Neural cell (in vitro differentiated cells): ENCODE measurements at regions not wholly inside any gene's neighbourhood (a gene's known extent, or its start where the extent isn't known, plus 50 kb on each side); places are given as distances from the start of the nearest gene placed in this dataset.

Source experiments
- MXI1 ChIP-seq: fragments of 450-650 bp; conservative IDR thresholded peaks from 2 replicates; pipeline ENCODE4 v1.6.1; 2014; ENCODE audit warnings: antibody characterized with exemption, mild to moderate bottlenecking; ENCODE audit not compliant: poor library complexity, severe bottlenecking
- POLR2AphosphoS5 ChIP-seq: IDR thresholded peaks from 2 replicates; pipeline ENCODE4 v1.6.1; 2012
- RAD21 ChIP-seq: fragments of 450-650 bp; conservative IDR thresholded peaks from 2 replicates; pipeline ENCODE4 v1.6.1; 2014; ENCODE audit warnings: antibody characterized with exemption, mild to moderate bottlenecking, moderate library complexity
- TF ChIP-seq, protein P1 (sequence below): fragments of 450-650 bp; IDR thresholded peaks from 2 replicates; pipeline ENCODE4 v1.5.1; 2014; ENCODE audit warnings: antibody characterized with exemption, mild to moderate bottlenecking, moderate library complexity; ENCODE audit not compliant: poor library complexity, severe bottlenecking

DNA sequence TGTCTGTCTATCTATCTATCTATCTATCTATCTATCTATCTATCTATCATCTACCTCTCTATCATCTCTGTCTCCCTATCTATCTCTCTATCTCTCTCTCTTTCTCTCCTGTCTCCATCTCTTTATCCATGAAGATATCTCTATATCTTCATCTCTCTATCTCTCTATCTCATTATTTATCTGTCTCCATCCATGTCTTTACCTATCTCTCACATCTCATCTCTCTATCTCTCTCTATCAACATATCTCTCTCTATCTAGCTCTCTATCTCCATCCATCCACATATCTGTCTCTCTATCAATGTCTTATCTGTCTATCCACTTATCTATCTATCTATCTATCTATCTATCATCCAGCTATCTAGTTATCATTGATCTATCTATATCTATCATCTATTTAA, 292.1 kb upstream of the IRX2 start:
- TF ChIP-seq, protein P1, sequence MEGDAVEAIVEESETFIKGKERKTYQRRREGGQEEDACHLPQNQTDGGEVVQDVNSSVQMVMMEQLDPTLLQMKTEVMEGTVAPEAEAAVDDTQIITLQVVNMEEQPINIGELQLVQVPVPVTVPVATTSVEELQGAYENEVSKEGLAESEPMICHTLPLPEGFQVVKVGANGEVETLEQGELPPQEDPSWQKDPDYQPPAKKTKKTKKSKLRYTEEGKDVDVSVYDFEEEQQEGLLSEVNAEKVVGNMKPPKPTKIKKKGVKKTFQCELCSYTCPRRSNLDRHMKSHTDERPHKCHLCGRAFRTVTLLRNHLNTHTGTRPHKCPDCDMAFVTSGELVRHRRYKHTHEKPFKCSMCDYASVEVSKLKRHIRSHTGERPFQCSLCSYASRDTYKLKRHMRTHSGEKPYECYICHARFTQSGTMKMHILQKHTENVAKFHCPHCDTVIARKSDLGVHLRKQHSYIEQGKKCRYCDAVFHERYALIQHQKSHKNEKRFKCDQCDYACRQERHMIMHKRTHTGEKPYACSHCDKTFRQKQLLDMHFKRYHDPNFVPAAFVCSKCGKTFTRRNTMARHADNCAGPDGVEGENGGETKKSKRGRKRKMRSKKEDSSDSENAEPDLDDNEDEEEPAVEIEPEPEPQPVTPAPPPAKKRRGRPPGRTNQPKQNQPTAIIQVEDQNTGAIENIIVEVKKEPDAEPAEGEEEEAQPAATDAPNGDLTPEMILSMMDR = no peak
- TF ChIP-seq POLR2AphosphoS5 (no peak), RAD21 (no peak), MXI1 (no peak)
